GM23338 (cell line): ENCODE measurements at regions not wholly inside any gene's neighbourhood (a gene's known extent, or its start where the extent isn't known, plus 50 kb on each side); places are given as distances from the start of the nearest gene placed in this dataset.

ENCODE experiments used
- ATAC-seq: fragments of 200-7000 bp; cut with Tn5 transposase; 3 replicates; pipeline ENCODE4 v1.9.1; 2020
- DNase-seq: peaks from one replicate; pipeline ENCODE4 v3.0.0-alpha.2; 2015; ENCODE audit warnings: low spot score
- H2AFZ ChIP-seq: fragments of 200-600 bp; sonication (generic); 2 replicates; pipeline ENCODE4 v1.8.0; 2016; ENCODE audit warnings: antibody characterized with exemption, mild to moderate bottlenecking, moderate library complexity
- H3F3A ChIP-seq: fragments of 200-600 bp; sonication (generic); replicated peaks from 2 replicates; pipeline ENCODE4 v1.8.0; 2017; ENCODE audit warnings: antibody characterized with exemption, mixed run types, low read depth
- H3K27ac ChIP-seq: fragments of 200-600 bp; sonication (generic); 2 replicates; pipeline ENCODE4 v1.6.1; 2016; ENCODE audit warnings: low read depth
- H3K27me3 ChIP-seq: fragments of 200-600 bp; sonication (generic); 2 replicates; pipeline ENCODE4 v1.8.0; 2016; ENCODE audit warnings: mild to moderate bottlenecking, mixed run types, moderate library complexity; ENCODE audit not compliant: insufficient read depth
- H3K36me3 ChIP-seq: fragments of 200-600 bp; sonication (generic); 2 replicates; pipeline ENCODE4 v1.8.0; 2016; ENCODE audit warnings: mild to moderate bottlenecking; ENCODE audit not compliant: insufficient read depth
- H3K4me1 ChIP-seq: fragments of 200-600 bp; sonication (generic); 2 replicates; pipeline ENCODE4 v1.8.0; 2016; ENCODE audit warnings: mild to moderate bottlenecking, moderate library complexity; ENCODE audit not compliant: insufficient read depth
- H3K4me2 ChIP-seq: fragments of 200-600 bp; sonication (generic); 2 replicates; pipeline ENCODE4 v1.7.1; 2017; ENCODE audit warnings: mixed run types
- H3K4me3 ChIP-seq: fragments of 200-600 bp; sonication (generic); 2 replicates; pipeline ENCODE4 v1.6.1; 2016; ENCODE audit warnings: mixed run types
- H3K79me2 ChIP-seq: fragments of 200-600 bp; sonication (generic); replicated peaks from 2 replicates; pipeline ENCODE4 v1.8.0; 2017; ENCODE audit warnings: mild to moderate bottlenecking; ENCODE audit not compliant: insufficient read depth
- H3K9me2 ChIP-seq: fragments of 200-600 bp; sonication (generic); 2 replicates; pipeline ENCODE4 v1.8.0; 2017; ENCODE audit not compliant: insufficient read depth
- H4K20me1 ChIP-seq: fragments of 200-600 bp; sonication (generic); replicated peaks from 2 replicates; pipeline ENCODE4 v1.8.0; 2017; ENCODE audit warnings: mild to moderate bottlenecking; ENCODE audit not compliant: insufficient read depth
- H3K27ac Mint-ChIP-seq: 2 replicates; pipeline ENCODE4 v1.8.0; 2020; ENCODE audit warnings: inconsistent platforms, mild to moderate bottlenecking, moderate library complexity, mixed read lengths
- H3K27me3 Mint-ChIP-seq: 3 replicates; pipeline ENCODE4 v1.8.0; 2022; ENCODE audit warnings: low read depth, mild to moderate bottlenecking, moderate library complexity, mixed read lengths, inconsistent platforms; ENCODE audit not compliant: insufficient read depth, poor library complexity
- H3K36me3 Mint-ChIP-seq: 3 replicates; pipeline ENCODE4 v1.8.0; 2021; ENCODE audit warnings: low read depth, mild to moderate bottlenecking, inconsistent platforms, moderate library complexity, mixed read lengths
- H3K4me1 Mint-ChIP-seq: 3 replicates; pipeline ENCODE4 v1.8.0; 2020; ENCODE audit warnings: mild to moderate bottlenecking, inconsistent platforms, mixed read lengths
- H3K4me3 Mint-ChIP-seq: 3 replicates; pipeline ENCODE4 v1.8.0; 2021; ENCODE audit warnings: moderate library complexity, mild to moderate bottlenecking, inconsistent platforms, mixed read lengths
- H3K9me3 Mint-ChIP-seq: 3 replicates; pipeline ENCODE4 v1.8.0; 2020; ENCODE audit warnings: moderate library complexity, mild to moderate bottlenecking, inconsistent platforms, mixed read lengths
- CREB1 ChIP-seq: fragments of 250-450 bp; sonication (Bioruptor Pico); IDR thresholded peaks from 2 replicates; pipeline ENCODE4 v1.5.0; 2020; ENCODE audit warnings: low read depth, mild to moderate bottlenecking, moderate library complexity
- EZH2 ChIP-seq: fragments of 200-600 bp; sonication (generic); IDR thresholded peaks from one replicate; pipeline ENCODE4 v1.8.0; 2017; ENCODE audit warnings: antibody characterized with exemption, mild to moderate bottlenecking, low read depth; ENCODE audit not compliant: unreplicated experiment
- EZH2phosphoT487 ChIP-seq: fragments of 200-600 bp; sonication (generic); IDR thresholded peaks from one replicate; pipeline ENCODE4 v1.8.1; 2018; ENCODE audit warnings: antibody characterized with exemption; ENCODE audit not compliant: unreplicated experiment
- JUNB ChIP-seq: IDR thresholded peaks from one replicate; pipeline ENCODE4 v1.6.1; 2016; ENCODE audit warnings: antibody characterized with exemption; ENCODE audit not compliant: unreplicated experiment
- NANOG ChIP-seq: IDR thresholded peaks from 2 replicates; pipeline ENCODE4 v1.6.1; 2016; ENCODE audit warnings: antibody characterized with exemption, borderline replicate concordance
- POLR2AphosphoS5 ChIP-seq: IDR thresholded peaks from 2 replicates; pipeline ENCODE4 v1.6.1; 2016; ENCODE audit warnings: antibody characterized with exemption, low read depth
- STAT1 ChIP-seq: IDR thresholded peaks from one replicate; pipeline ENCODE4 v1.6.1; 2016; ENCODE audit warnings: antibody characterized with exemption; ENCODE audit not compliant: unreplicated experiment
- ZNF114 ChIP-seq: fragments of 250-450 bp; sonication (Bioruptor Pico); IDR thresholded peaks from 2 replicates; pipeline ENCODE4 v1.5.0; 2020; ENCODE audit warnings: mild to moderate bottlenecking, moderate library complexity
- ZNF331 ChIP-seq: fragments of 250-450 bp; sonication (Bioruptor Pico); IDR thresholded peaks from 2 replicates; pipeline ENCODE4 v1.5.0; 2020; ENCODE audit warnings: low read depth, mild to moderate bottlenecking, moderate library complexity
- TF ChIP-seq, protein P1 (sequence below), 2 experiments: fragments of 200-600 bp in 1 of 2; sonication (generic) in 1 of 2; conservative IDR thresholded peaks; 2 replicates each; pipeline versions ENCODE4 v1.5.1 to v1.6.1; 2016 to 2017; ENCODE audit warnings: antibody characterized with exemption in 2 of 2, low read depth in 2 of 2, mild to moderate bottlenecking in 2 of 2, moderate library complexity in 1 of 2
- TF ChIP-seq, protein P2 (sequence below): IDR thresholded peaks from 2 replicates; pipeline ENCODE4 v1.6.1; 2016; ENCODE audit warnings: antibody characterized with exemption
- TF ChIP-seq, protein P3 (sequence below): IDR thresholded peaks from one replicate; pipeline ENCODE4 v1.6.1; 2018; ENCODE audit warnings: antibody characterized with exemption; ENCODE audit not compliant: unreplicated experiment
- TF ChIP-seq, protein P4 (sequence below): fragments of 250-450 bp; sonication (Bioruptor Pico); IDR thresholded peaks from 2 replicates; pipeline ENCODE4 v1.5.0; 2020; ENCODE audit warnings: mild to moderate bottlenecking, moderate library complexity

DNA sequence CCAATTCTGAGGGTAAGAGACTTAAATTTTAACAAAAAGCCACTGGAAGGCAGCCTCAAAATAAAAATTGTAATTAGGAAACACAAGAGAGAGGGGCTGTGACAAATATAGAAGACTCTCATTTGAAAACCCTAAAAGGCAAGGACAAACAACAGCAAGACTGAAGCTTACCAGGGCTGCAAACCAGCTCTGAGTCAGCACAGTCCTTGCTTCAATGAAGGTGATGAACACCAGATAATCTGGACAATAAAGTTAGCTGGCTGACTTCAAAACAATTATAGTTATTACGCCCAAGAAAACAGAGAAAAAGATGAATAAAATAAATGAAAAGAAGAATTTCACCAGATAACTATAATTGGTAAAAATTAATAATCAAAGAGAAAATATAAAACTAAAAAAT, 149.3 kb upstream of the NSMCE3 start:
- H3K27ac Mint-ChIP-seq = no peak overlapping the region
- no peak overlapping the region for H3K4me3 ChIP-seq
- peaks cover 24% of the 10 kb centered on the region for H3K4me1 Mint-ChIP-seq
- no peaks in the 10 kb centered on the region; the same call in 1 of the 2 replicates for H3K36me3 ChIP-seq
- H3K9me3 Mint-ChIP-seq = peaks cover 3% of the 10 kb centered on the region; the same call in 1 of the 3 replicates
- no peaks in the 10 kb centered on the region; the same call in 1 of the 2 replicates for H3K9me2 ChIP-seq
- no peak overlapping the region for H2AFZ ChIP-seq
- DNase-seq = no peak
- H3K27me3 Mint-ChIP-seq = peaks cover 5% of the 10 kb centered on the region
- TF ChIP-seq JUNB (no peak), ZNF331 (no peak), NANOG (no peak), CREB1 (no peak), EZH2phosphoT487 (no peak), ZNF114 (no peak), POLR2AphosphoS5 (no peak), EZH2 (no peak), STAT1 (no peak)
- TF ChIP-seq, protein P1, sequence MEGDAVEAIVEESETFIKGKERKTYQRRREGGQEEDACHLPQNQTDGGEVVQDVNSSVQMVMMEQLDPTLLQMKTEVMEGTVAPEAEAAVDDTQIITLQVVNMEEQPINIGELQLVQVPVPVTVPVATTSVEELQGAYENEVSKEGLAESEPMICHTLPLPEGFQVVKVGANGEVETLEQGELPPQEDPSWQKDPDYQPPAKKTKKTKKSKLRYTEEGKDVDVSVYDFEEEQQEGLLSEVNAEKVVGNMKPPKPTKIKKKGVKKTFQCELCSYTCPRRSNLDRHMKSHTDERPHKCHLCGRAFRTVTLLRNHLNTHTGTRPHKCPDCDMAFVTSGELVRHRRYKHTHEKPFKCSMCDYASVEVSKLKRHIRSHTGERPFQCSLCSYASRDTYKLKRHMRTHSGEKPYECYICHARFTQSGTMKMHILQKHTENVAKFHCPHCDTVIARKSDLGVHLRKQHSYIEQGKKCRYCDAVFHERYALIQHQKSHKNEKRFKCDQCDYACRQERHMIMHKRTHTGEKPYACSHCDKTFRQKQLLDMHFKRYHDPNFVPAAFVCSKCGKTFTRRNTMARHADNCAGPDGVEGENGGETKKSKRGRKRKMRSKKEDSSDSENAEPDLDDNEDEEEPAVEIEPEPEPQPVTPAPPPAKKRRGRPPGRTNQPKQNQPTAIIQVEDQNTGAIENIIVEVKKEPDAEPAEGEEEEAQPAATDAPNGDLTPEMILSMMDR (conservative IDR thresholded peaks at IDR 0.05; ENCODE audit: low read depth in 2 of 2) = no peak
- TF ChIP-seq, protein P2, sequence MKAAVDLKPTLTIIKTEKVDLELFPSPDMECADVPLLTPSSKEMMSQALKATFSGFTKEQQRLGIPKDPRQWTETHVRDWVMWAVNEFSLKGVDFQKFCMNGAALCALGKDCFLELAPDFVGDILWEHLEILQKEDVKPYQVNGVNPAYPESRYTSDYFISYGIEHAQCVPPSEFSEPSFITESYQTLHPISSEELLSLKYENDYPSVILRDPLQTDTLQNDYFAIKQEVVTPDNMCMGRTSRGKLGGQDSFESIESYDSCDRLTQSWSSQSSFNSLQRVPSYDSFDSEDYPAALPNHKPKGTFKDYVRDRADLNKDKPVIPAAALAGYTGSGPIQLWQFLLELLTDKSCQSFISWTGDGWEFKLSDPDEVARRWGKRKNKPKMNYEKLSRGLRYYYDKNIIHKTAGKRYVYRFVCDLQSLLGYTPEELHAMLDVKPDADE = no peak
- TF ChIP-seq, protein P3, sequence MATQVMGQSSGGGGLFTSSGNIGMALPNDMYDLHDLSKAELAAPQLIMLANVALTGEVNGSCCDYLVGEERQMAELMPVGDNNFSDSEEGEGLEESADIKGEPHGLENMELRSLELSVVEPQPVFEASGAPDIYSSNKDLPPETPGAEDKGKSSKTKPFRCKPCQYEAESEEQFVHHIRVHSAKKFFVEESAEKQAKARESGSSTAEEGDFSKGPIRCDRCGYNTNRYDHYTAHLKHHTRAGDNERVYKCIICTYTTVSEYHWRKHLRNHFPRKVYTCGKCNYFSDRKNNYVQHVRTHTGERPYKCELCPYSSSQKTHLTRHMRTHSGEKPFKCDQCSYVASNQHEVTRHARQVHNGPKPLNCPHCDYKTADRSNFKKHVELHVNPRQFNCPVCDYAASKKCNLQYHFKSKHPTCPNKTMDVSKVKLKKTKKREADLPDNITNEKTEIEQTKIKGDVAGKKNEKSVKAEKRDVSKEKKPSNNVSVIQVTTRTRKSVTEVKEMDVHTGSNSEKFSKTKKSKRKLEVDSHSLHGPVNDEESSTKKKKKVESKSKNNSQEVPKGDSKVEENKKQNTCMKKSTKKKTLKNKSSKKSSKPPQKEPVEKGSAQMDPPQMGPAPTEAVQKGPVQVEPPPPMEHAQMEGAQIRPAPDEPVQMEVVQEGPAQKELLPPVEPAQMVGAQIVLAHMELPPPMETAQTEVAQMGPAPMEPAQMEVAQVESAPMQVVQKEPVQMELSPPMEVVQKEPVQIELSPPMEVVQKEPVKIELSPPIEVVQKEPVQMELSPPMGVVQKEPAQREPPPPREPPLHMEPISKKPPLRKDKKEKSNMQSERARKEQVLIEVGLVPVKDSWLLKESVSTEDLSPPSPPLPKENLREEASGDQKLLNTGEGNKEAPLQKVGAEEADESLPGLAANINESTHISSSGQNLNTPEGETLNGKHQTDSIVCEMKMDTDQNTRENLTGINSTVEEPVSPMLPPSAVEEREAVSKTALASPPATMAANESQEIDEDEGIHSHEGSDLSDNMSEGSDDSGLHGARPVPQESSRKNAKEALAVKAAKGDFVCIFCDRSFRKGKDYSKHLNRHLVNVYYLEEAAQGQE = no peak
- TF ChIP-seq, protein P4, sequence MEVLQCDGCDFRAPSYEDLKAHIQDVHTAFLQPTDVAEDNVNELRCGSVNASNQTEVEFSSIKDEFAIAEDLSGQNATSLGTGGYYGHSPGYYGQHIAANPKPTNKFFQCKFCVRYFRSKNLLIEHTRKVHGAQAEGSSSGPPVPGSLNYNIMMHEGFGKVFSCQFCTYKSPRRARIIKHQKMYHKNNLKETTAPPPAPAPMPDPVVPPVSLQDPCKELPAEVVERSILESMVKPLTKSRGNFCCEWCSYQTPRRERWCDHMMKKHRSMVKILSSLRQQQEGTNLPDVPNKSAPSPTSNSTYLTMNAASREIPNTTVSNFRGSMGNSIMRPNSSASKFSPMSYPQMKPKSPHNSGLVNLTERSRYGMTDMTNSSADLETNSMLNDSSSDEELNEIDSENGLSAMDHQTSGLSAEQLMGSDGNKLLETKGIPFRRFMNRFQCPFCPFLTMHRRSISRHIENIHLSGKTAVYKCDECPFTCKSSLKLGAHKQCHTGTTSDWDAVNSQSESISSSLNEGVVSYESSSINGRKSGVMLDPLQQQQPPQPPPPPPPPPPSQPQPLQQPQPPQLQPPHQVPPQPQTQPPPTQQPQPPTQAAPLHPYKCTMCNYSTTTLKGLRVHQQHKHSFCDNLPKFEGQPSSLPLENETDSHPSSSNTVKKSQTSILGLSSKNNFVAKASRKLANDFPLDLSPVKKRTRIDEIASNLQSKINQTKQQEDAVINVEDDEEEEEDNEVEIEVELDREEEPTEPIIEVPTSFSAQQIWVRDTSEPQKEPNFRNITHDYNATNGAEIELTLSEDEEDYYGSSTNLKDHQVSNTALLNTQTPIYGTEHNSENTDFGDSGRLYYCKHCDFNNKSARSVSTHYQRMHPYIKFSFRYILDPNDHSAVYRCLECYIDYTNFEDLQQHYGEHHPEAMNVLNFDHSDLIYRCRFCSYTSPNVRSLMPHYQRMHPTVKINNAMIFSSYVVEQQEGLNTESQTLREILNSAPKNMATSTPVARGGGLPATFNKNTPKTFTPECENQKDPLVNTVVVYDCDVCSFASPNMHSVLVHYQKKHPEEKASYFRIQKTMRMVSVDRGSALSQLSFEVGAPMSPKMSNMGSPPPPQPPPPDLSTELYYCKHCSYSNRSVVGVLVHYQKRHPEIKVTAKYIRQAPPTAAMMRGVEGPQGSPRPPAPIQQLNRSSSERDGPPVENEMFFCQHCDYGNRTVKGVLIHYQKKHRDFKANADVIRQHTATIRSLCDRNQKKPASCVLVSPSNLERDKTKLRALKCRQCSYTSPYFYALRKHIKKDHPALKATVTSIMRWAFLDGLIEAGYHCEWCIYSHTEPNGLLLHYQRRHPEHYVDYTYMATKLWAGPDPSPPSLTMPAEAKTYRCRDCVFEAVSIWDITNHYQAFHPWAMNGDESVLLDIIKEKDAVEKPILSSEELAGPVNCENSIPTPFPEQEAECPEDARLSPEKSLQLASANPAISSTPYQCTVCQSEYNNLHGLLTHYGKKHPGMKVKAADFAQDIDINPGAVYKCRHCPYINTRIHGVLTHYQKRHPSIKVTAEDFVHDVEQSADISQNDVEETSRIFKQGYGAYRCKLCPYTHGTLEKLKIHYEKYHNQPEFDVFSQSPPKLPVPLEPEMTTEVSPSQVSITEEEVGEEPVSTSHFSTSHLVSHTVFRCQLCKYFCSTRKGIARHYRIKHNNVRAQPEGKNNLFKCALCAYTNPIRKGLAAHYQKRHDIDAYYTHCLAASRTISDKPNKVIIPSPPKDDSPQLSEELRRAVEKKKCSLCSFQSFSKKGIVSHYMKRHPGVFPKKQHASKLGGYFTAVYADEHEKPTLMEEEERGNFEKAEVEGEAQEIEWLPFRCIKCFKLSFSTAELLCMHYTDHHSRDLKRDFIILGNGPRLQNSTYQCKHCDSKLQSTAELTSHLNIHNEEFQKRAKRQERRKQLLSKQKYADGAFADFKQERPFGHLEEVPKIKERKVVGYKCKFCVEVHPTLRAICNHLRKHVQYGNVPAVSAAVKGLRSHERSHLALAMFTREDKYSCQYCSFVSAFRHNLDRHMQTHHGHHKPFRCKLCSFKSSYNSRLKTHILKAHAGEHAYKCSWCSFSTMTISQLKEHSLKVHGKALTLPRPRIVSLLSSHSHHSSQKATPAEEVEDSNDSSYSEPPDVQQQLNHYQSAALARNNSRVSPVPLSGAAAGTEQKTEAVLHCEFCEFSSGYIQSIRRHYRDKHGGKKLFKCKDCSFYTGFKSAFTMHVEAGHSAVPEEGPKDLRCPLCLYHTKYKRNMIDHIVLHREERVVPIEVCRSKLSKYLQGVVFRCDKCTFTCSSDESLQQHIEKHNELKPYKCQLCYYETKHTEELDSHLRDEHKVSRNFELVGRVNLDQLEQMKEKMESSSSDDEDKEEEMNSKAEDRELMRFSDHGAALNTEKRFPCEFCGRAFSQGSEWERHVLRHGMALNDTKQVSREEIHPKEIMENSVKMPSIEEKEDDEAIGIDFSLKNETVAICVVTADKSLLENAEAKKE = no peak
- H3K36me3 Mint-ChIP-seq = no peaks in the 10 kb centered on the region; the same call in 2 of the 3 replicates
- H3K27me3 ChIP-seq = no peaks in the 10 kb centered on the region
- H3K27ac ChIP-seq = no peak overlapping the region
- H3K79me2 ChIP-seq = no peaks in the 10 kb centered on the region
- H3F3A ChIP-seq = no peaks in the 10 kb centered on the region
- no peak overlapping the region for H3K4me3 Mint-ChIP-seq
- no peak overlapping the region; the same call in 1 of the 2 replicates for H3K4me2 ChIP-seq
- H3K4me1 ChIP-seq = peaks cover 9% of the 10 kb centered on the region; the same call in 1 of the 2 replicates
- ATAC-seq = no peak
- H4K20me1 ChIP-seq = no peaks in the 10 kb centered on the region
